Middle frontal gyrus (tissue), 1 donor: ENCODE measurements at regions not wholly inside any gene's neighbourhood (a gene's known extent, or its start where the extent isn't known, plus 50 kb on each side); places are given as distances from the start of the nearest gene placed in this dataset.

Experiments used
- DNase-seq: peaks from one replicate; pipeline ENCODE4 v3.0.0-alpha.2; 2015; ENCODE audit warnings: low spot score; ENCODE audit errors: extremely low spot score

DNA sequence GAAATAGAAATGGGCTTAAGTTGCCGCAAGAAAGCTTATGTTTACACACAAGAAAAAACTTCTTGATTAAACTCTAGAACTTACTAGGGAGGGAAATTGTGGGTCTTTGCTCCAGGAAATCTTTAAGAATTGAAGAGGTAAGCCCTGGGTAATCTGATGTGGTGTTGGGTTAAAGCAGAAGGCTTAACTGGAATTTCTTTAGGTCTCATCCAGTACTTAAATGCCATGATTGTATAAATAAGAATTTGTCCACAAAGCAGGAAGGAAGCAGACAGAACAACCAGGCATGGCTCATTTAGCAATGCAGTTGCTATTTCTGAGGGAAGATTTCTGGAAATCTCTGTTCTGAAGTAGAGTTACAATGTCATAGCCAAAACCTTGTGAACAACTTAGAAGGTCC lies 360.4 kb downstream of the KLF5 start:
- DNase-seq: no peak

DNA sequence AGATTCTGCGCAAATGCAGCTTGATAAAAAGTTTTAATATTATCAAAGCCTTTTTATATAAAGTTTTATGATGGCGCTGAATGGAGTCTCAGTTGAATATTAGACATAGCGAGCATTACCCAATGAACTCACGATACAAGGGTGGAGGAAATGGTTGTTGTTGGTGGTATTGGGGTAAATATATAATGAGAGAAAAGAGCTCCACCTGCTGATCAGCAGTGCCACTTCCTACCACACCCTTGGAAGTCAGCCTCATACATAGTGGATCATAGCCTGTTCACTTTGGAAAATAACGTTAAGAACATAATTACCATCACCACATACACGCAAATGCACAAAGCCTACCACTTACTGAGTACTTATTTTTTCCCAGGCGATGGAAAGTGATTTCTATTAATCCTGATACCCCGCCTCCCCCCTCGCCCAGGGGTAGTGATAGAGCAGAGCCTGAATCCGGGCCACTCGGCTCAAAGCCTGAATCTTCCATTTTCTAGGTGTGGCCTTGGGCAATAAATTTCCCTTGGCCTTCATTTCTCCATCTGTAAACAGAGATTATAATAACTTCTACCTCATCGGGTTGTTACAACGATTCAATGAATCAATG lies 358.3 kb downstream of the KLF5 start:
- DNase-seq: no peak

DNA sequence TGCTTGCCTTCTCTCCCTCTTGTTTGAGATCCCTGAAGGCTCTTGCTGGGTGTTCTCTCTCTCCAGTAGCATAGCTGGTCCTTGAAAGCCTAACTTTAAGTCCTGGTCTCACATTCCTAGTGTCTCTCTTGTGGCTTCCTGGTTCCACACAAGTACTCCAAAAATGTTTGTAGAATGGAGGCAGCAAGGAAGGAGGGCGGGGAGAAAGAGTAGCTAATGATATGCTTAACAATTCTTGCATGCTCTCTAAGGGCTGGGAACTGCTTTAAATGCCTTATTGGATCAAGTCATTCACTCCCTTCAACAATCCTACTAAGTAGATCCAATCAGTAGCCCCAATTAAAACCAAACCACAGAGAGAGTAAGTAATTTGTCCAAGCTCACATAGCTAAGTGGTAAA lies 357.3 kb downstream of the KLF5 start:
- DNase-seq: no peak

DNA sequence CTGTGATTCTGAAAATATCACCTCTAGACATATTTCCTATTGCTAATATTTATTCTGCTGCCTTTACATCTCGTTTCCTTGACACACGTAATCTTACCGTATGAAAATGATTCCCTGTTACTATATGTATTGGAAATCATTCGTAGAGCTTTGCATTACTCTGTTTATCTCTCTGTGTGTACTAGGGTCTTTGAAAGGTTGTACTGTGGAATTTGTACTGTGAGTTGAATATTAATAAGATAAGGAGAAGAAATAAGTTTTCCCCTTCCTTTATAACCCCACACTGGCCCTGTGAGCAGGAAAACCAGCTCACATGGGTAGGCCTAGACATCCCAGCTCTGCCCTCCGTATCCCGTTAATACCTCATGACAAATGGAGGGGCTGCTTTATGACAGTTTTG lies 354.9 kb downstream of the KLF5 start:
- no peak for DNase-seq

DNA sequence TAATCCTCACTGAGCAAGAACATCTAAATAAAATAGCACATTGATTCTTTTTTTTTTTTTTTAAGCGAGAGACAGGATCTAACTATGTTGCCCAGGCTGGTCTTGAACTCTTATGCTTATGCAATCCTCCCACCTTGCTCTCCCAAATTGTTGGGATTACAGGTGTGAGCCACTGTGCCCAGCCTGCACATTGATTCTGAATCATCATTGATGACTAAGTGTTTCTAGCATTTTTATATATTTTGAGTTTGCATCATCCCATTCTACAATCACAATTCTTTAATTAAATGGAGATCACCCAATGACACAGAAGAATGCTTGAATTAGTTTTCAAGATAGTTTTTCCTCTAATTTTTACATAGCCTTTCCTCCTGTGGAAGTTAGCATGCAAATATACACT lies 354.1 kb downstream of the KLF5 start:
- no peak for DNase-seq

DNA sequence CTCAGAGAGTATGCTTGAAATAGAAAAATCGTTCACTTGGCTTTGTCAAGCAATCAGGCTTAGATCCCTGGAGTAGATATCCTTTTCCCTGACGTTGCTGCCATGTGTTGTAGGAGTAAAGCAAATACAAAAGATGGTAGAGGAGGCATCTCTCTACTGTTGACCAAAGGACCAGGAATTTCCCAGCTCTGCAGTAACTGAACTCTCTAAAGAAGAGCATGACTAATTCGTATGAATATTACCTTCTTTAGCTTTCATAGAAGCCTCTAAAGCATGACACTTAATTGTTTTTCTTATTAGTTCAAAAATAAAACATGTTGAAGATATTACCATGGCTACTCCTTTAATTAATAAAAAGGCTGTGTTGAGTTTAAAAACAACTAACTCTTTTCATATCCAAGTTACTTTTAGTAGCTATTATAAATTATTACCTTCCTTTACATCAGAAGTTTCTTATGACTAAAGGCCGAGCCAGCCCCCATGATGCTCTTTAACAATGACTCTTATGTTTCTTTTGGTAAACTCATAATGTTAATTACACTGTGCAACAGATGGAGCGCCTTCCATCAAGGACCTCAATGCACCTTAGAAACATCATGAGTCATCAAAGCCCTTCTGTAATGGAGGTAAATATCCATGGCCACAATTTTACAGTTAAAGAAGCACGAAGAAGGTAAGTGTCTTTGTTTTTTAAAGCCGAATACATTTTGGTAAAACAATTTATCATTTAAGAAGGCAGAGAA lies 352.4 kb downstream of the KLF5 start:
- DNase-seq: no peak

DNA sequence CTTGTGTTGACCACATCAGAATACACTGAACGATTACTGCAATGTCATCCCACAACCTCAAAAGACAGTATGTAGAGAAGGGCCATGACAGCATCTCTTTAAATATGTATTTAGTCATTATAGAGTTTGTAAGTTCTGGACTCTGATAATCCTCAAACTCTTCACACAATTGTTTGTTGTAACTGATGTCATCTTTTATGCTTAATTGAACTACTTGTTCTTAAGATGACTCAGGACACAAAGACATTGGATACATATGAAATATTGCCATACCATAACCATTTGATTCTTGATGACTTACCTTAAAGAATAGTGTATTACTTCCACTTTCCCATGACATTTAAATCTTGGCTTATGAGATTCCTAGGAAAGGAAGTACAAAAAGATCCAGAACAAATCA lies 347.6 kb downstream of the KLF5 start:
- no peak for DNase-seq

DNA sequence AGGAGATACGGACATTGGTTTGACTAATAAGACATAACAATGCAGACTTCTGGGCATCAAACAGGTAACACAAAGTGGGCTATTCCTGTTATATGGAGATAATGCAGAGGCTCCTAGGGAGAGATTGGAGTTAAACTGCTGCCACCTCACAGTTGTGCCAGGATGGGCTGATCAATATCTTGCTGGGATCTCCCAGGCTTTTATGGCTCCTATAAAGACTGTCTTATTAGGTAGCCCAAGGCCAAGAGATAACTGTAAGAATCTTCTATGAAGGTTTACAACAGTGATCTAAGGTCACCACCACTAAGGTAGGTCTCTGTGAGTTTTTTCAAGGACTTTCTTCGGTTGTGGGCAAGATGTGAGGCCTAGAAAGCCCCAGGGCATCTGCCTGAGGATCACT lies 345.8 kb downstream of the KLF5 start:
- DNase-seq: no peak

DNA sequence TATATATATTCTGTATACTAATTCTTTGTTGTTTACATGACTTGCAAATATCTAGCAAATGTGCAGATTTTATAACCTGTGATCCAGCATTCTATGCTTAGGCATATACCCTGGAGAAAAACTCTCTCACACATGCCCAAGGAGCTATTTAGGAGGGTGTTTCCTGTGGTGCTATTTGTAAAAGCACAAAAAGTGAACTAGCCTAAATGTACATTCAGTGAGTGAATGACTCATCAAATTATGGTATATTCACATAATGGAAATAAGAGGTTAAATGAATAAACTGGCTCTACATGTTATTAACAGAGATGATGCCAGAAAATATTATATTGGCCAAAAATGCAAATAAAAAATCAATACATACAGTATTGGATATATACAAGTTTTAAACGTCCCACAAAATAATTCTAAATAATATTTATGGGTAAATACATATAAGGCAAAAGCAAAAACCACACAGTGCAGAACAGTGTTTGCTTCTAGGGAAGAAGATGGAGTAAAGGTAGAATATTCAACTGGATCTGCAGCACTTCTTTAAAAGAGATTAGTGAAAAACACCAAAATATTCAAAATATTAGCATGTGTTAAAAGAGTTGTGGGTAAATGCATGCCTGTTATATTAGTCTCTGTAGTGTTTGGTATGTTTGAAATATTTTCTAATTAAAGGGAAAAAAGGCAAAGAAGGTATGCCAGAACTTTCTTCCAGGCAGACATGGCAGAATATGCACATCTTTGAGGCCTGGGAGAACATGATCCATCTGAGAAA lies 344.7 kb downstream of the KLF5 start:
- DNase-seq: no peak

DNA sequence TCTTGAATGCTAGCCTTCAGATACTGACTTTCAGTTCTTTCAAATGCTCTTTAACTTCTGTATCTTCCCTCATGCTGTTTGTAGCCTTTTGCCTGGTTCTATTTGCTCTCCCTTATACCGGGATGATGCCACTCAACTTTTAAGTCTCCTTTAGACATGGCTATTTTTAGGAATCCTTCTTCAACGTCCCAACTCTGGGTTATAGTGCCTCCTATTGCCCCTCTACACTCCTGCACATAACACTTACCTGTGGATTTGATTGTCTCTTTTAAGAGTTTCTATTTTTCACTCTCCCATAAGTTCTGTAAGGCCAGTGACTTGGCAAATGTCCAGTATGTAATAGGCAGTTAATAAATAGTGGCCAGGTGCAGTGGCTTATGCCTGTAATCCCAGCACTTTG lies 343.0 kb downstream of the KLF5 start:
- DNase-seq: no peak

DNA sequence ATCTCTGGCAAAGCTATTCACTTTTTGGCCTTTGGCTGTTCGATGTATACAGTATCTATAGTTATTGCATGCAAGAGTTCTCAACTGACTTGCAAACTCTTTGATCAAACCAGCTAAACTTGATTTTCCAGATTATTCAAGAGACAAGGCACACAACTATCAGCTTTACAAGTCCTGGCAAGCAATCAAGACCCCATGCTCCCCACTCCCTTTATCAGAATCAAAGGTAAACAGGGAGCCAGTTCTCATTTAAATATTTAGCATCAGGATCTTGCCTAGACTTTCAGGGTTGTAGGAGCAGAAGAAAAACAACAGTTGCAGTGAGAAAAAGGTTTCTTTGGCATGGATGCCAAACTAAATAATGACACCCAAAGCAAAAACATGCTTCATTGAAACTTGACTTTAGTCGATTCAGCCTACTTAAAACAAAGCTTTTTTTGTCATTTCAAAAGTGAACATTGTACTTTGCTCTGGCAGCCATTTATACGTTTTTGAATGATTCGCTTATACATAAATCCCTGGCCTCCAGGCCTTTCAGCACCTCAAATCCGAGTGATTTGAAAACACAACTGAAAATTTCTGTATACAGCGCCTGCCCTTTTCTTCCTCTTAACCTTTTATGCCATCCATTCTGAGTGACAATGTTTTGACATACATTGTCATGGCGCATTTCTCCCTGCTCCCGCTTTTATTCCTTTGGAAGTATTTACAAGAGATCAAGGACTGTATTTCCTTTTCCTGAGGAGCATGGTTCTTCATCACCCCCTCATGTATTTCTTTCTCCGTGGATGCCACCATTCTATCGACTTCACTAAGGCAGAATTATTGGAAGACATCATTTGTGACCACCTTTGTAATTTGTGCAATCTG lies 340.8 kb downstream of the KLF5 start:
- no peak for DNase-seq

DNA sequence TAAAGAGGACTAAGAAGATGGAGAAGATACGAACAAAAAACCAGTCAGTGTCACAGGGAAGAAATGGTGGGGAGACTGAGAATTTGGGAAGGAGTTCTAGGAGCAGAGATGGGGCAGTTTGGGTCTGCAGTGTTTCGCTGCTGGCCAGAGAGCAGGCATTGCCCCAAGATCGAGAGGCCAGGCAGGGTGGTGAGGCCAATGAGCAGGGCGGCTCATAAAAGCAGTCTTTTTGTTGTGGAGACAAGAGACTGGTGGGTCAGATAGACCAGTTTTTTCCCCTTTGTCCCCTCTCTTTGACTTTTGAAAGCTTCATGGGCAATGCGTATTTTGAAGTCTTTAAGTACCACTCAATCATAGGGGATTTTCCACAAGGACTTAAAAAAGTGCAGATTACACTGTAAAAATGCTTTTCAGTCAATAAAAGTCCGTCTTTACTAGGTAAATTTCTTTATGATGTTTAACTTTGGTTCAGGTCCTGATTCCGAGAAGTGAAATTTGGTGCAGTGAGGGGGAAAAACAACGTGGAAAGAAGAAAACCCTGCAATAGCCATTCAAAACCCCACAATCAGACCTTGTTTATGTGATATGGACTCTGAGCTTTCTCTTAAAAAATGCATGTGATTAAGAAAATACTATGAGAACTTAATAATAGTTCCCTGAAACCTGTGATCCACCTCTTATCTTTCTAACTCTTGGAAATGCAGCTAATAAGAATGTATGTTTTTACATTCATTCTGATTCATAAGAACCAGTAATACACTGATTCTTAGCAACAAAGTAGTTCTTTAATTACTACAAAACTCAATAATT lies 338.9 kb downstream of the KLF5 start:
- no peak for DNase-seq

DNA sequence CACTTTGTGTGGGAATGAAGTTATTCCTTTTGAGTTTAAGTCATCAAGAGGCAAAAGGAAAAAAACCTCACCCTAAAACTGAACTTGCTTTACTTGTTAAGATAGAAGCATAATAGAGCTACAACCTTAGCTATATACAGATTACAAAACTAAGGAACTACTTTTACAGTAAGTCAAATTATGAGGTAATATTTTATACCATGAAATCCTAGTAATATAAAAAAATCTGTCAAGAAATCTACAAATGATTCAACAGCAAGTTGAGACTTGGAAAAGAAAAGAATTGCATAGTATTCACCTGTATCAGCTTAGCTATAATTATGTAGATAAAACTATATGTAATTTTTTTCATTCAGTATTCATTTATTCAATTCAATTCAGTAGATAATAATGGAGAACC lies 335.3 kb downstream of the KLF5 start:
- DNase-seq: no peak

DNA sequence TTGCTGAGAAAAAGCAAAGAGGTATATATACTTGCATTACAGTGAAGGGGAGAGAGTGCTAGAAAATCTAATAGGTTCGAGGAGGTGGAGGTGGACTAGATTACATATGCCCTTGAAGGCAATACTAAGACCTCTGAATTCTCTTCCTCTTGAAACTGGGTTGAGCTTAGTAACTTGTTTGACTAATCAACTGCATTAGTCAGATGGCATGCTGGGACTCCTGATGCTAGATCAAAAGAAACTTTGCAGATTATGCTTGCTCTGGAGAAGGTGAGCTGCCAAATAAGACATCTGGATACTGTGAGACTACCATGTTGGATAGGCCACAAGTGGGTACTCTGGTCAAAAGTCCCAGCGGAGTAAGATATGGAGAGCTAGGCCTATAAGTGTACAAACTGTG lies 331.3 kb downstream of the KLF5 start:
- DNase-seq: no peak

DNA sequence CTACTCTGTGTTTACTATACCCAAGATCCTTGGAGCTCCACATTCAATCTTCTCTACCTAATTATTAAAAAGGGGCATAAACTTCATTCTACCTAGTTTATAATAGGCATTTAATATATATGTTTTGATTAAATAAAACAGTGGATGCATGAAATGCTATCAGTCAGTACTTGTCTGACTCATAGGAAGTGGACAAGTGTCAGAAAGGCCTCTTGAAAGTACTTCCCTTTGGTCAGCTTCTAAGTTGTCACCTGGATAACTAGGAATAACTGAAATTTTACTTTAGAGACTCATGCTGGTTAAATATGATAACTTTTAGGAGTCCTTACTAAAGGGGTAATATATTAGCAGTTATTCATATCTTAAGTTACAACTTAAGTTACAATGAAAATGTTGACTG lies 329.8 kb downstream of the KLF5 start:
- no peak for DNase-seq

DNA sequence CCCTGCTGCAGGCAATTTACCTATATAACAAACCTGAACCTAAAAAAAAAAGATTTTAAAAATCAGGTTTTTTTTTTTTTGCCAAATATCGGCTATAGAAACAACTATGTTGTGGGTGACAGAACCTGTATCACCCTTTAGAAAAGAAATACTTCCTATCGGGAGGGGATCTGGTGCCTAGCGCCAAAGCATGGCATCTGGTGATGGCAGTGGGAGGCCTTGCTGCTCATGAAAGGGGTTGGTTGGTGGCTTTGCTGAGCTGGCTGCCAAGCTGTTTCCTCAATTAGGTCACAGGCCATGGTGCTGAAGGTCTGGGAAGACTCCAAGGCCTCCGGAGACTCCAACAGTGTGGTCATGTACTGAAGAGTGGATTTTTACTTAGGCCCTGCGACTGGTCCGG lies 328.5 kb downstream of the KLF5 start:
- DNase-seq: no peak

DNA sequence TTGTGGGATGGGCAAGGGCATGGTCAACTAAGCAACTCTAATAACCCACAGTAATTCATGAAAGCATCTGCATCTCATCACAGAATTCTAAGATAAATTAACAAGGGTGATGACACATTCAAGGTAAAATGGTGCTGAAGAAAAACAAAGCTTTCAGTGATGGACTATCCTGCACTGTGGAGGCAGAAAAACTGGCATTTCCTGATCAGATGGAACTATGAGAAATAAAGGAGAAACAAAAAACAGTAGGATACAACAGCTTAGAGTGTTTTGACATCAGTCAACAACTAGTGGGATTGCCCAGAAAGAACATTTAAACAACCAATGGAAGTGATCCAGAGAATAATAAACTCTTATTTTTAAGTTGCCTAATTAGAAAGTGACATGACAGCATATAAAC lies 327.0 kb downstream of the KLF5 start:
- DNase-seq: no peak

DNA sequence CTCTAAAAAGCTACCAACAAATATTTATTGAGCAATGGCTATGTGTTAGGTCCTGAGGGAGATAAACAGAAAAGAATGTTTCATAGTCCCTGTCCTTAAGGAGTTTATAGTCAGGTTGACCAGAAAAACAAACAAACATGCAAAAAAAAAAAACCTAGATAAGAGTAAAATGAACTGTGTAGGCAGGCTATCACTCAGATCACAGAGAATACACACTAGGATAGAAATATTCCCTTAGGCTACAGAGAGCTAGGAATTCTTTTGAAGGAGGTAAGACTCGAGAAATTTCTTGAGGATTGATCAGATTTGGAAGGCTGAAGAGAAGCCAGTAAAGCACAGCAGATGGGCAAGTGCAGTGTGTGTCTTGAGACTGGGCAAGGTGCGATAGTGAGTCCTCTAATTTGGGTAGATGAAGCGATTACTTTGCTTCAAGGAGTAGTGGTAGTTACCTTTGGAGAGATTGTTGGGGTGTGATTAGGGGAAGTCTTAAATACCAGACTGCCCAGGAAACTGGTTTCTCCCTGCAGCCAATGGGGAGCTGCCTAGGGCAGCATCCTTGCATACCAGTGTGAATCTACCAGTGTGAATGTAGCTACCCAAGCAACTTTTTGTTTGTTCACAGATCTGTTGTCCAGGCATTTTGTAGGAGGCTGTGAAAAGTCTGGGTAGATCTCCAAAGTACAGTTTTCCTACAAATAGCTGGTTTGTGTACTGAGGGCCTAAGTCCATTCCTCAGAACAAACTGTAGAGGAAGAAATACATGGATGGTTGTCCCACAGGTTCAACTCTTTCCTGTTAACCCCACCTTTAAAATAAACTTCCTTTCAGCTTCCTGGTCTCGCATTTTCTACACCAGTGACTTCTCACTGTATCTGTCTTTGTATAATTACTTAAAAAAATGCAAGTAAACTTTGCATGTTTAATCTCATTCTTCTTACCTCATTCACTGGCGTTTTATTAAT lies 314.1 kb downstream of the KLF5 start:
- DNase-seq: no peak

DNA sequence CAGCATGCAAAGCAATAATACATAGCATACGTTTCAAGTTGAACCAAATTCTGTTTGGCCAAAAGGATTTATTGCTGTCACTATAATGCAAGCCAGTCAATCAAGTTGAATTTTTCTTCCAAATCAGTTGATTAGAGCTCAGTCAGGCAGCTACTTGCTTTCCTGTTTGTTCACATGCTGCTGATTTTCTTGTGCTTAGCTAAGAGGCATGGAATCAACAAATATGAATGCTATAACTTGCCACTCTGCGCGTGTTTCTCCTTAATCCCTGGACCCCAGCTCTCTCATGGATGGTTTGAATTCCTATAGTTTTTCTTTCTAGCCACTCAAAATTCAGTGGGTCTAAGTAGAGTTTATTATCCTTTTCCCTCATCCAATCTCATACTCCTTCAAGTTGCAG lies 311.3 kb downstream of the KLF5 start:
- DNase-seq: no peak

DNA sequence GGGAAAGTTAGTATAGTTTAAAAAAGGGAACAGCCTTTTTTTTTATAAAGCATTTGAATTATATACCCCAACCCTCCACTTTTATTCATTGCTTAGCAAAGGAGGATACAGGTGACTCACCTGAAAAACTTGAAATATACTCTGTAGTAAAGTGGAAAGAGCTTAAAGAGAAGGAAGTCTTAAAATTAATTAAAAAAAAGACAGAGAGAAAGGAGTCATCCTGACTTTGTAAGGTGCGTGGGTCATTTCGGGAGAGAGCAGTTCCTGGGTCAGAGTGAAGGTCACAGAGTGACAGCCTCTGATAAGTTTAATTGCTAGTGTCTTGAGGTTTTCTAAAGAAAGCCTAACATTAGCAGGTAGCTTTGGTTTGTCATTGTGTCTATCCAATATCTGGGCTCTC lies 310.3 kb downstream of the KLF5 start:
- DNase-seq: no peak
